ENCODE measurements at regions not wholly inside any gene's neighbourhood (a gene's known extent, or its start where the extent isn't known, plus 50 kb on each side); places are given as distances from the start of the nearest gene placed in this dataset.

DNA sequence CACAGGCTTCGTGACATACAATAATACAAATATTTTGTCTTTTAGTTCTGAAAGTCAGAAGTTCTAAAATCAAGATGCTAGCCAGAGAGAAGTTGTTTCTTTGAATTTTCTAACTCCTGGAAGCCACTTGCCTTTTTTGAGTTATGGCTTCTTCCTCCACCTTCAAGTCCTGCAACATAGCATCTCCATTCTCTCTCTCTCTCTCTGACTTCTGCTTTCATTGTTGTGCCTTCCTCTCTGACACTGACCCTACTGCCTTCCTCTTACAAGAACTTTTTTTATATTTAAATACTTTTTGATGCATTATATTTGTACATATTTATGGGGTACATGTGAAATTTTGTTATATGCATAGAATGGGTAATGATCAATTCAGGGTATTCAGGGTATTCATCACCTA is 205.9 kb downstream of the MAP2K6 start:
- CTCF ChIA-PET, result interaction anchor here (1.3 to 1.6 kb wide), 3 partner anchors 10 to 524 kb away, joined by 3 to 7 read pairs (median 3); no protein-coding TSS in a partner anchor

DNA sequence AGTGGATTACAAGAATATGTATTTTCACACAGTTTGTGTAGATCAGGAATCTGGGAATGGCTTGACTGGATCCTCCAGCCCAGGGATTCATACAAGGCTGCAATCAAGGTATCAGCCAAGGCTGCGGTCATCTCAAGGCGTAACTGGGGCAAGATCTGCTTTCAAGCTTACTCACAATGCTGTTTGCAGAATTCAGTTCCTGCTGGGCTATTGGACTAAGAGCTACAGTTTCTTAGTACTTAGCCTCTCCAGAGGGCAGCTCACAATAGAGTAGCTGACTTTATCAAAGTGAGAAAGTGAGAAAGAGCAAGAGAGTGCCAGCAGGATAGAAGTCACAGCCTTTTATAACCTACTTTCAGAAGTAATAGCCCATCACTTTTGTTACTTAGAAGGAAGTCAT is 211.0 kb downstream of the MAP2K6 start:
- H2AFZ ChIP-seq (ENCODE audit: low read depth), result no peak overlapping the region

More for the DNA sequence above, 205.9 kb downstream of the MAP2K6 start:
- Histone ChIP-seq H2AFZ (ENCODE audit: low read depth) (no peak overlapping the region), H3F3A (replicated peaks; ENCODE audit: insufficient read depth) (no peaks in the 10 kb centered on the region), H4K20me1 (ENCODE audit: insufficient read depth) (no peaks in the 10 kb centered on the region), H3K36me3 (replicated peaks in 1 of 2; ENCODE audit: control insufficient read depth in 1 of 2, insufficient read depth in 2 of 2, low read length in 1 of 2) (no peaks in the 10 kb centered on the region), H3K9me3 (no peaks in the 10 kb centered on the region), H3K79me2 (ENCODE audit: insufficient read depth) (no peaks in the 10 kb centered on the region), H3K9ac (no peak overlapping the region), H3K4me1 (ENCODE audit: control insufficient read depth in 1 of 2, insufficient read depth in 2 of 2, low read depth in 1 of 2, low read length in 1 of 2) (no peaks in the 10 kb centered on the region), H3K9me2 (no peaks in the 10 kb centered on the region), H3K4me3 (ENCODE audit: low read depth in 2 of 2, low read length in 1 of 2) (no peak overlapping the region), H3K27ac (ENCODE audit: low read depth in 2 of 2, low read length in 1 of 2) (no peak overlapping the region), H3K4me2 (no peak overlapping the region), H3K27me3 (ENCODE audit: insufficient read depth) (no peaks in the 10 kb centered on the region)
- no peak for DNase-seq
- TF ChIP-seq RXRA (IDR thresholded peaks at IDR 0.05; ENCODE audit: borderline replicate concordance, low read depth), result no peak
- TF ChIP-seq EZH2phosphoT487 (IDR thresholded peaks at IDR 0.05; ENCODE audit: borderline replicate concordance, low read depth), result no peak
- no peak for TF ChIP-seq EP300 (IDR thresholded peaks at IDR 0.05; ENCODE audit: borderline replicate concordance in 1 of 2, low read depth in 1 of 2, low read length in 1 of 2)
- no peak for TF ChIP-seq RFX5 (IDR thresholded peaks at IDR 0.05; ENCODE audit: low read length)
- TF ChIP-seq MEF2A (IDR thresholded peaks at IDR 0.05; ENCODE audit: borderline replicate concordance, low read depth), result no peak
- no peak for TF ChIP-seq RAD21 (IDR thresholded peaks at IDR 0.05; ENCODE audit: low read length)
- TF ChIP-seq, protein P1, sequence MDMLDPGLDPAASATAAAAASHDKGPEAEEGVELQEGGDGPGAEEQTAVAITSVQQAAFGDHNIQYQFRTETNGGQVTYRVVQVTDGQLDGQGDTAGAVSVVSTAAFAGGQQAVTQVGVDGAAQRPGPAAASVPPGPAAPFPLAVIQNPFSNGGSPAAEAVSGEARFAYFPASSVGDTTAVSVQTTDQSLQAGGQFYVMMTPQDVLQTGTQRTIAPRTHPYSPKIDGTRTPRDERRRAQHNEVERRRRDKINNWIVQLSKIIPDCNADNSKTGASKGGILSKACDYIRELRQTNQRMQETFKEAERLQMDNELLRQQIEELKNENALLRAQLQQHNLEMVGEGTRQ (IDR thresholded peaks at IDR 0.05; ENCODE audit: borderline replicate concordance, low read depth, low read length), result no peak
- TF ChIP-seq, protein P2, sequence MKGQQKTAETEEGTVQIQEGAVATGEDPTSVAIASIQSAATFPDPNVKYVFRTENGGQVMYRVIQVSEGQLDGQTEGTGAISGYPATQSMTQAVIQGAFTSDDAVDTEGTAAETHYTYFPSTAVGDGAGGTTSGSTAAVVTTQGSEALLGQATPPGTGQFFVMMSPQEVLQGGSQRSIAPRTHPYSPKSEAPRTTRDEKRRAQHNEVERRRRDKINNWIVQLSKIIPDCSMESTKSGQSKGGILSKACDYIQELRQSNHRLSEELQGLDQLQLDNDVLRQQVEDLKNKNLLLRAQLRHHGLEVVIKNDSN (IDR thresholded peaks at IDR 0.05; ENCODE audit: borderline replicate concordance, low read depth), result no peak
- TF ChIP-seq SIN3A (IDR thresholded peaks at IDR 0.05; ENCODE audit: borderline replicate concordance, low read depth, low read length), result no peak
- no peak for TF ChIP-seq FOSL2 (IDR thresholded peaks at IDR 0.05; ENCODE audit: borderline replicate concordance, low read depth)
- no peak for TF ChIP-seq GABPA (IDR thresholded peaks at IDR 0.05; ENCODE audit: low read depth)
- TF ChIP-seq, protein P3, sequence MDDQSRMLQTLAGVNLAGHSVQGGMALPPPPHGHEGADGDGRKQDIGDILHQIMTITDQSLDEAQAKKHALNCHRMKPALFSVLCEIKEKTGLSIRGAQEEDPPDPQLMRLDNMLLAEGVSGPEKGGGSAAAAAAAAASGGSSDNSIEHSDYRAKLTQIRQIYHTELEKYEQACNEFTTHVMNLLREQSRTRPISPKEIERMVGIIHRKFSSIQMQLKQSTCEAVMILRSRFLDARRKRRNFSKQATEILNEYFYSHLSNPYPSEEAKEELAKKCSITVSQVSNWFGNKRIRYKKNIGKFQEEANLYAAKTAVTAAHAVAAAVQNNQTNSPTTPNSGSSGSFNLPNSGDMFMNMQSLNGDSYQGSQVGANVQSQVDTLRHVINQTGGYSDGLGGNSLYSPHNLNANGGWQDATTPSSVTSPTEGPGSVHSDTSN (IDR thresholded peaks at IDR 0.05), result no peak
- TF ChIP-seq, protein P4, sequence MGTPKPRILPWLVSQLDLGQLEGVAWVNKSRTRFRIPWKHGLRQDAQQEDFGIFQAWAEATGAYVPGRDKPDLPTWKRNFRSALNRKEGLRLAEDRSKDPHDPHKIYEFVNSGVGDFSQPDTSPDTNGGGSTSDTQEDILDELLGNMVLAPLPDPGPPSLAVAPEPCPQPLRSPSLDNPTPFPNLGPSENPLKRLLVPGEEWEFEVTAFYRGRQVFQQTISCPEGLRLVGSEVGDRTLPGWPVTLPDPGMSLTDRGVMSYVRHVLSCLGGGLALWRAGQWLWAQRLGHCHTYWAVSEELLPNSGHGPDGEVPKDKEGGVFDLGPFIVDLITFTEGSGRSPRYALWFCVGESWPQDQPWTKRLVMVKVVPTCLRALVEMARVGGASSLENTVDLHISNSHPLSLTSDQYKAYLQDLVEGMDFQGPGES (IDR thresholded peaks at IDR 0.05; ENCODE audit: low read depth, low read length), result no peak
- no peak for TF ChIP-seq TAF1 (IDR thresholded peaks at IDR 0.05; ENCODE audit: borderline replicate concordance, low read depth, low read length)
- TF ChIP-seq ELF1 (IDR thresholded peaks at IDR 0.05), result no peak
- 30% methylated on average over 1 of the region's 1 CpG for WGBS (ENCODE audit: low lambda C conversion rate)
- POLR2A ChIA-PET, result no interaction called here

More for the DNA sequence above, 211.0 kb downstream of the MAP2K6 start:
- no peaks in the 10 kb centered on the region for H3K36me3 ChIP-seq (replicated peaks in 1 of 2; ENCODE audit: control insufficient read depth in 1 of 2, insufficient read depth in 2 of 2, low read length in 1 of 2)
- H3K4me3 ChIP-seq (ENCODE audit: low read depth in 2 of 2, low read length in 1 of 2), result no peak overlapping the region
- no peaks in the 10 kb centered on the region for H3K9me3 ChIP-seq
- no peak overlapping the region for H3K9ac ChIP-seq
- H3F3A ChIP-seq (replicated peaks; ENCODE audit: insufficient read depth), result no peaks in the 10 kb centered on the region
- H3K27ac ChIP-seq (ENCODE audit: low read depth in 2 of 2, low read length in 1 of 2), result no peak overlapping the region
- no peak for DNase-seq
- H4K20me1 ChIP-seq (ENCODE audit: insufficient read depth), result no peaks in the 10 kb centered on the region
- no peaks in the 10 kb centered on the region for H3K79me2 ChIP-seq (ENCODE audit: insufficient read depth)
- H3K9me2 ChIP-seq, result no peaks in the 10 kb centered on the region
- ChIA-PET POLR2A (no interaction called here), CTCF (interaction anchor here (1.2 kb wide), 1 partner anchor 18 kb away, joined by 3 read pairs; no protein-coding TSS in a partner anchor)
- no peak overlapping the region for H3K4me2 ChIP-seq
- 62% methylated on average over 2 of the region's 2 CpGs for WGBS (ENCODE audit: low lambda C conversion rate)
- no peaks in the 10 kb centered on the region for H3K27me3 ChIP-seq (ENCODE audit: insufficient read depth)
- no peak for TF ChIP-seq RFX5 (IDR thresholded peaks at IDR 0.05; ENCODE audit: low read length)
- TF ChIP-seq, protein P5, sequence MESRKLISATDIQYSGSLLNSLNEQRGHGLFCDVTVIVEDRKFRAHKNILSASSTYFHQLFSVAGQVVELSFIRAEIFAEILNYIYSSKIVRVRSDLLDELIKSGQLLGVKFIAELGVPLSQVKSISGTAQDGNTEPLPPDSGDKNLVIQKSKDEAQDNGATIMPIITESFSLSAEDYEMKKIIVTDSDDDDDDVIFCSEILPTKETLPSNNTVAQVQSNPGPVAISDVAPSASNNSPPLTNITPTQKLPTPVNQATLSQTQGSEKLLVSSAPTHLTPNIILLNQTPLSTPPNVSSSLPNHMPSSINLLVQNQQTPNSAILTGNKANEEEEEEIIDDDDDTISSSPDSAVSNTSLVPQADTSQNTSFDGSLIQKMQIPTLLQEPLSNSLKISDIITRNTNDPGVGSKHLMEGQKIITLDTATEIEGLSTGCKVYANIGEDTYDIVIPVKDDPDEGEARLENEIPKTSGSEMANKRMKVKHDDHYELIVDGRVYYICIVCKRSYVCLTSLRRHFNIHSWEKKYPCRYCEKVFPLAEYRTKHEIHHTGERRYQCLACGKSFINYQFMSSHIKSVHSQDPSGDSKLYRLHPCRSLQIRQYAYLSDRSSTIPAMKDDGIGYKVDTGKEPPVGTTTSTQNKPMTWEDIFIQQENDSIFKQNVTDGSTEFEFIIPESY (IDR thresholded peaks at IDR 0.05; ENCODE audit: borderline replicate concordance, low read depth), result no peak
- TF ChIP-seq, protein P2 (IDR thresholded peaks at IDR 0.05; ENCODE audit: borderline replicate concordance, low read depth), result no peak
- TF ChIP-seq SMC3 (IDR thresholded peaks at IDR 0.05; ENCODE audit: low read depth, low read length), result no peak
- TF ChIP-seq JUND (IDR thresholded peaks at IDR 0.05), result no peak
- no peaks in the 10 kb centered on the region for H3K4me1 ChIP-seq (ENCODE audit: control insufficient read depth in 1 of 2, insufficient read depth in 2 of 2, low read depth in 1 of 2, low read length in 1 of 2)

Measured in SK-N-SH (cell line).